Panc1 (cell line): ENCODE measurements at regions not wholly inside any gene's neighbourhood (a gene's known extent, or its start where the extent isn't known, plus 50 kb on each side); places are given as distances from the start of the nearest gene placed in this dataset.

Experiments
- ATAC-seq: fragments of 200-7000 bp; cut with Tn5 transposase; 2 replicates; pipeline ENCODE4 v1.9.1; 2020; ENCODE audit warnings: mild to moderate bottlenecking, moderate library complexity
- BruUV-seq: library from RNA; stranded (reverse); fragments of 400-500 nt; replicated peaks from 2 replicates; lab custom pipeline; 2021; lab: Mats Ljungman, UMichigan
- CTCF ChIA-PET: fragments of 300-600 bp; sonication (Branson Sonifier 250); formaldehyde crosslinking; loops from one replicate; lab custom pipeline; 2022; ENCODE audit warnings: antibody characterized with exemption; lab: Charles Lee
- POLR2A ChIA-PET: fragments of 300-600 bp; sonication (Branson Sonifier 250); formaldehyde crosslinking; loops from one replicate; lab custom pipeline; 2022; ENCODE audit warnings: antibody characterized with exemption; lab: Charles Lee
- DNase-seq: peaks from one replicate; pipeline ENCODE4 v3.0.0-alpha.2; 2010; ENCODE audit warnings: low read depth, low spot score
- H3K27ac ChIP-seq: 2 replicates; pipeline ENCODE4 v1.5.1; 2011; ENCODE audit warnings: mild to moderate bottlenecking, low read length, inconsistent platforms
- H3K27me3 ChIP-seq: fragments of 200-500 bp; sonication (Bioruptor generic); 2 replicates; pipeline ENCODE4 v1.6.0; 2014; ENCODE audit warnings: low read length, inconsistent platforms; ENCODE audit not compliant: control insufficient read depth, insufficient read depth
- H3K36me3 ChIP-seq: fragments of 200-500 bp; sonication (Bioruptor generic); 2 replicates; pipeline ENCODE4 v1.5.1; 2014; ENCODE audit warnings: inconsistent platforms, mild to moderate bottlenecking, low read length, moderate library complexity; ENCODE audit not compliant: control insufficient read depth, insufficient read depth
- H3K4me1 ChIP-seq: 2 replicates; pipeline ENCODE4 v1.5.1; 2011; ENCODE audit warnings: inconsistent platforms, mild to moderate bottlenecking, low read length, moderate library complexity; ENCODE audit not compliant: control insufficient read depth, insufficient read depth
- H3K4me3 ChIP-seq, 2 experiments: 2 replicates each; pipeline ENCODE4 v1.5.1; 2011 to 2012; ENCODE audit warnings: low read depth in 2 of 2, low read length in 2 of 2, mild to moderate bottlenecking in 2 of 2, inconsistent platforms in 1 of 2, moderate library complexity in 1 of 2
- H3K9me3 ChIP-seq: fragments of 200-500 bp; sonication (Bioruptor generic); 2 replicates; pipeline ENCODE4 v1.5.1; 2014; ENCODE audit warnings: low read depth, mild to moderate bottlenecking, inconsistent platforms, low read length, moderate library complexity; ENCODE audit not compliant: control insufficient read depth, insufficient read depth
- CTCF ChIP-seq: fragments of 450-650 bp; IDR thresholded peaks from 2 replicates; pipeline ENCODE4 v1.5.1; 2017; ENCODE audit warnings: mild to moderate bottlenecking
- POLR2AphosphoS5 ChIP-seq: IDR thresholded peaks from 2 replicates; pipeline ENCODE4 v1.6.1; 2012; ENCODE audit warnings: mild to moderate bottlenecking, low read depth, low read length, moderate library complexity
- REST ChIP-seq, 2 experiments: IDR thresholded peaks; 2 replicates each; pipeline ENCODE4 v1.6.1; 2011 to 2012; ENCODE audit warnings: low read depth in 2 of 2, control low read depth in 1 of 2, low read length in 1 of 2, mild to moderate bottlenecking in 1 of 2, moderate library complexity in 1 of 2; ENCODE audit not compliant: insufficient read depth in 1 of 2
- SIN3A ChIP-seq: IDR thresholded peaks from 2 replicates; pipeline ENCODE4 v1.6.1; 2012; ENCODE audit warnings: low read depth, mild to moderate bottlenecking, low read length, moderate library complexity, borderline replicate concordance; ENCODE audit not compliant: insufficient read depth
- TCF7L2 ChIP-seq: IDR thresholded peaks from 2 replicates; pipeline ENCODE4 v1.6.1; 2011; ENCODE audit warnings: mild to moderate bottlenecking, low read depth, low read length, inconsistent platforms
- in situ Hi-C: cut with HindIII; loops from 2 replicates; pipeline ENCODE4 v1.10.0; 2016; ENCODE audit warnings: low sequenced_read_pairs, low pct_unique_long_range_greater_than_20kb
- intact Hi-C: fragments of 100-400 bp; cut with micrococcal nuclease; formaldehyde crosslinking; loops from one replicate; pipeline ENCODE4 v1.10.0; 2022; ENCODE audit not compliant: unreplicated experiment

- CTCF ChIA-PET: no interaction called here
- DNase-seq: no peak
These were observed 56.4 kb upstream of the CCDC6 start for GRCh38 chr10:59962756-59963155.

GRCh38 chr10:59960751-59961150 is 54.4 kb upstream of the CCDC6 start:
- Histone ChIP-seq H3K36me3 (no peaks in the 10 kb centered on the region), H3K27me3 (no peaks in the 10 kb centered on the region), H3K4me1 (no peaks in the 10 kb centered on the region), H3K4me3 (no peak overlapping the region), H3K27ac (no peak overlapping the region), H3K9me3 (no peaks in the 10 kb centered on the region)
- ChIA-PET POLR2A (no interaction called here), CTCF (no interaction called here)
- no peak for ATAC-seq
- TF ChIP-seq POLR2AphosphoS5: no peak
- no peak for TF ChIP-seq CTCF
- BruUV-seq: no TSS peak
- in situ Hi-C loops: no loop called here
- DNase-seq: no peak
- intact Hi-C loops: no loop called here

More at GRCh38 chr10:59962756-59963155, 56.4 kb upstream of the CCDC6 start:
- no peak overlapping the region for H3K4me3 ChIP-seq
- intact Hi-C loops: no loop called here
- H3K4me1 ChIP-seq: no peaks in the 10 kb centered on the region
- POLR2A ChIA-PET: no interaction called here
- no peaks in the 10 kb centered on the region for H3K27me3 ChIP-seq
- in situ Hi-C loops: no loop called here
- BruUV-seq: no TSS peak
- no peaks in the 10 kb centered on the region for H3K36me3 ChIP-seq
- H3K9me3 ChIP-seq: no peaks in the 10 kb centered on the region
- TF ChIP-seq SIN3A: no peak
- no peak for TF ChIP-seq TCF7L2
- TF ChIP-seq POLR2AphosphoS5: no peak
- TF ChIP-seq REST (IDR thresholded peaks at IDR 0.05; ENCODE audit: insufficient read depth in 1 of 2, low read depth in 2 of 2, low read length in 1 of 2): no peak
- TF ChIP-seq CTCF: no peak
- no peak for ATAC-seq
- no peak overlapping the region for H3K27ac ChIP-seq
